ENCODE measurements at regions not wholly inside any gene's neighbourhood (a gene's known extent, or its start where the extent isn't known, plus 50 kb on each side); places are given as distances from the start of the nearest gene placed in this dataset.

GRCh38 chr5:98482321-98483300, 290.9 kb upstream of the RGMB start:
- no peak overlapping the region for H3K27ac Mint-ChIP-seq
- no peak for DNase-seq
- ChIA-PET CTCF (ENCODE audit: partially characterized antibody) (no interaction called here), POLR2A (ENCODE audit: partially characterized antibody) (no interaction called here)
- H3K4me1 Mint-ChIP-seq = peaks cover 0 to under 1% (median 0%) of the 10 kb centered on the region in 4 donors
- no peak overlapping the region for H3K4me3 Mint-ChIP-seq
- H3K36me3 ChIP-seq (ENCODE audit: insufficient read depth, low read length) = no peaks in the 10 kb centered on the region
- H3K4me3 ChIP-seq (ENCODE audit: low read length in 2 of 2) = no peak overlapping the region
- intact Hi-C loops (cut with micrococcal nuclease) = no loop called here
- no peaks in the 10 kb centered on the region for H3K27me3 ChIP-seq (ENCODE audit: insufficient read depth, low read length)
- no peaks in the 10 kb centered on the region for H3K36me3 Mint-ChIP-seq
- peaks cover 0 to 1% of the 10 kb centered on the region in 2 donors for H3K27me3 Mint-ChIP-seq
- no peaks in the 10 kb centered on the region for H3K9me3 ChIP-seq (ENCODE audit: control insufficient read depth in 1 of 2, low read length in 2 of 2)
- H3K9me3 Mint-ChIP-seq = no peaks in the 10 kb centered on the region
- no peaks in the 10 kb centered on the region for H3K4me1 ChIP-seq (ENCODE audit: insufficient read depth, low read length)
- H3K27ac ChIP-seq (ENCODE audit: low read depth, low read length) = no peak overlapping the region

DNA sequence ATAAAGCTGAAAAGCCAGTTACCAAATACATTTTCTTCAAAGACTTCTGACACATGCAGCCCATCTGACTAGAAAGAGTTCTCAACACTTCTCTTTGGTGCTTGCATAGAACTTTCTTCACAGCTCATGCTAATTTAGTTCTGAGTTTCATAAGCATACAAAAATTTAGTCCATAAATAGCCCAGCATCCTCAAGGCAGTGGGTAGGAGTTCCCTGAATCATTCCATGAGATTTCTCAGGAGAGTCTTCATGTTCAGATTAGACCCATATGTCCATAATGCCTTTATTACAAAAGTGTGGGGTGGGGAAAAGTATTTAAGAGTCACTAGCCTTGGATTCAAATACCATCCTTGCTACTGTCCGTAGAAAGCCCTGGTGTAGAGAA, 290.2 kb upstream of the RGMB start:
- ChIA-PET POLR2A (ENCODE audit: partially characterized antibody) (no interaction called here), CTCF (ENCODE audit: partially characterized antibody) (no interaction called here)
- H3K9me3 Mint-ChIP-seq = no peaks in the 10 kb centered on the region
- H3K27ac Mint-ChIP-seq = no peak overlapping the region
- no peaks in the 10 kb centered on the region for H3K9me3 ChIP-seq (ENCODE audit: control insufficient read depth in 1 of 2, low read length in 2 of 2)
- no peaks in the 10 kb centered on the region for H3K4me1 ChIP-seq (ENCODE audit: insufficient read depth, low read length)
- peaks cover 0 to 1% of the 10 kb centered on the region in 2 donors for H3K27me3 Mint-ChIP-seq
- H3K27me3 ChIP-seq (ENCODE audit: insufficient read depth, low read length) = no peaks in the 10 kb centered on the region
- no peak overlapping the region for H3K4me3 Mint-ChIP-seq
- H3K27ac ChIP-seq (ENCODE audit: low read depth, low read length) = no peak overlapping the region
- DNase-seq = no peak
- no peaks in the 10 kb centered on the region for H3K36me3 ChIP-seq (ENCODE audit: insufficient read depth, low read length)
- no peak overlapping the region for H3K4me3 ChIP-seq (ENCODE audit: low read length in 2 of 2)
- no peaks in the 10 kb centered on the region for H3K36me3 Mint-ChIP-seq
- no peaks in the 10 kb centered on the region for H3K4me1 Mint-ChIP-seq
- intact Hi-C loops (cut with micrococcal nuclease) = no loop called here

DNA sequence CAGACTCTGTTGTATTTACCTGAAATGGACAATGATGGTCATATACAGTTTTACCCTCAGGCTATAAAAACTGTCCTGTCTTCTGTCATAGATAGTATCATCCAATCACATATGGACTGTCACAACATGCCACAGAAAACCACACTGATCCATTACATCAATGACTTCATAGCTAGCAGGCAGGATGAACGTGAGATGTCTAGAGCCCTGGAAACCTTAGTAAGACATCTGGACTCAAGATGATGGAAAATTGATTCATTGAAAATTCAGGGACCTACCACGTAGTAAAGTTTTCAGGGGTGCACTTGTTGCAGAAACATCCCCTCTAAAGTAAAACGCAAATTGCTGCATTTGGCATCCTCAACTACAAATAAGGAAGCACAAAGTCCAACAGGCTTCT, 284.4 kb upstream of the RGMB start:
- intact Hi-C loops (cut with micrococcal nuclease) = no loop called here
- Mint-ChIP-seq H3K27me3 (no peaks in the 10 kb centered on the region), H3K27ac (no peak overlapping the region), H3K4me3 (no peak overlapping the region), H3K36me3 (no peaks in the 10 kb centered on the region), H3K9me3 (peaks cover 0 to 17% (median 10%) of the 10 kb centered on the region in 8 donors), H3K4me1 (peaks cover 0 to 9% (median 4%) of the 10 kb centered on the region in 4 donors)
- Histone ChIP-seq H3K9me3 (ENCODE audit: control insufficient read depth in 1 of 2, low read length in 2 of 2) (no peaks in the 10 kb centered on the region), H3K36me3 (ENCODE audit: insufficient read depth, low read length) (no peaks in the 10 kb centered on the region), H3K27me3 (ENCODE audit: insufficient read depth, low read length) (no peaks in the 10 kb centered on the region), H3K27ac (ENCODE audit: low read depth, low read length) (no peak overlapping the region), H3K4me3 (ENCODE audit: low read length in 2 of 2) (no peak overlapping the region), H3K4me1 (ENCODE audit: insufficient read depth, low read length) (no peaks in the 10 kb centered on the region)
- ChIA-PET POLR2A (ENCODE audit: partially characterized antibody) (no interaction called here), CTCF (ENCODE audit: partially characterized antibody) (no interaction called here)
- no peak for DNase-seq

- H3K4me1 Mint-ChIP-seq = peaks cover 0 to 16% (median 4%) of the 10 kb centered on the region in 4 donors
- ChIA-PET POLR2A (ENCODE audit: partially characterized antibody) (no interaction called here), CTCF (ENCODE audit: partially characterized antibody) (no interaction called here)
- no peak overlapping the region for H3K4me3 Mint-ChIP-seq
- H3K27ac Mint-ChIP-seq = no peak overlapping the region
- intact Hi-C loops (cut with micrococcal nuclease) = no loop called here
- H3K9me3 Mint-ChIP-seq = peaks cover 2 to 18% (median 12%) of the 10 kb centered on the region in 8 donors
- H3K4me3 ChIP-seq (ENCODE audit: low read length in 2 of 2) = no peak overlapping the region
- H3K27me3 Mint-ChIP-seq = no peaks in the 10 kb centered on the region
- no peaks in the 10 kb centered on the region for H3K36me3 ChIP-seq (ENCODE audit: insufficient read depth, low read length)
- H3K36me3 Mint-ChIP-seq = no peaks in the 10 kb centered on the region
- H3K27ac ChIP-seq (ENCODE audit: low read depth, low read length) = no peak overlapping the region
- H3K4me1 ChIP-seq (ENCODE audit: insufficient read depth, low read length) = no peaks in the 10 kb centered on the region
- H3K27me3 ChIP-seq (ENCODE audit: insufficient read depth, low read length) = no peaks in the 10 kb centered on the region
- no peak for DNase-seq
- no peaks in the 10 kb centered on the region for H3K9me3 ChIP-seq (ENCODE audit: control insufficient read depth in 1 of 2, low read length in 2 of 2)
These were observed 283.1 kb upstream of the RGMB start for GRCh38 chr5:98490348-98490747.

DNA sequence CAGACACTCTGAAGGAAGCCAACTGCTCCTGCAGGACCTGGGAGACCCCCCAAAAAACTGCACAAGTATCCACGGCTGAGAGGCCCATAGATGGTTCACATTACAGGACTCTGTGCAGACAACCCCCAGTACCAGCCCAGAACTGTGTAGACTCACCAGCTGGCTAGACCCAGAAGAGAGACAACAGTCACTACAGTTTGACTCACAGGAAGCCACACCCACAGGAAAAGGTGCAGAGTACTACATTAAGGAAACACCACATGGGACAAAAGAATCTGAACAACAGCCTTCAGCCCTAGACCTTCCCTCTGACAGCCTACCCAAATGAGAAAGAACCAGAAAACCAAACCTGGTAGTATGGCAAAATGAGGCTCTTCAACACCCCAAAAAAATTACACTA, 281.2 kb upstream of the RGMB start:
- H3K4me1 Mint-ChIP-seq = peaks cover 0 to 16% (median 4%) of the 10 kb centered on the region in 4 donors
- ChIA-PET POLR2A (ENCODE audit: partially characterized antibody) (no interaction called here), CTCF (ENCODE audit: partially characterized antibody) (no interaction called here)
- peak overlapping the region in 3 of 8 donors; percentile 8 to 46 (median 29) for H3K4me3 Mint-ChIP-seq
- Histone ChIP-seq H3K36me3 (ENCODE audit: insufficient read depth, low read length) (no peaks in the 10 kb centered on the region), H3K27ac (ENCODE audit: low read depth, low read length) (no peak overlapping the region), H3K4me3 (ENCODE audit: low read length in 2 of 2) (no peak overlapping the region), H3K4me1 (ENCODE audit: insufficient read depth, low read length) (no peaks in the 10 kb centered on the region), H3K27me3 (ENCODE audit: insufficient read depth, low read length) (no peaks in the 10 kb centered on the region), H3K9me3 (ENCODE audit: control insufficient read depth in 1 of 2, low read length in 2 of 2) (no peaks in the 10 kb centered on the region)
- peaks cover 2 to 18% (median 12%) of the 10 kb centered on the region in 8 donors for H3K9me3 Mint-ChIP-seq
- H3K27me3 Mint-ChIP-seq = no peaks in the 10 kb centered on the region
- peak overlapping the region in 1 of 7 donors; percentile 3 for H3K27ac Mint-ChIP-seq
- no peaks in the 10 kb centered on the region for H3K36me3 Mint-ChIP-seq
- intact Hi-C loops (cut with micrococcal nuclease) = no loop called here
- DNase-seq = peak in 1 of 5 donors; percentile 4

DNA sequence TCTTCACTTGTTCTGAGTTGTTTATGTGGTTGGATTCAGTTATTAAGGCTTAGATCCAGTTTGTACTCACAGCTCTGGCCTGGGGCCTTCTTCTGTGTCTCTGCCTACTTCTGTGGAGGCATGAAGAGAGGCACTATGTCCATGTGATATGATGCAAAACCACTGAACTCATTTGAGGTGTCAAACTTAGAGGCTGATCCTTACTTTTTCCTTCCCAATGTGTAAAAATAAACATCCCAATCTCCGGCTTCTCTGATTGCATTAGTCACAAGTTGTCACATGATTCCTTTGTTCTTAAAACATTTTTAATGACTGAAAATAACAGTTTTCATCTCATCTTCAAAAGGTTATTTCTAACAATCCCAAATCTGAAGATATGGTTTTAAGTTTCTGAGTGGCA, 276.0 kb upstream of the RGMB start:
- Mint-ChIP-seq H3K36me3 (no peaks in the 10 kb centered on the region), H3K27ac (peak overlapping the region in 1 of 7 donors; percentile 14), H3K4me3 (no peak overlapping the region), H3K27me3 (peaks cover 0 to 1% of the 10 kb centered on the region in 2 donors), H3K9me3 (peaks cover 2 to 15% (median 10%) of the 10 kb centered on the region in 8 donors), H3K4me1 (peaks cover 0 to 13% (median 2%) of the 10 kb centered on the region in 4 donors)
- Histone ChIP-seq H3K27me3 (ENCODE audit: insufficient read depth, low read length) (no peaks in the 10 kb centered on the region), H3K4me1 (ENCODE audit: insufficient read depth, low read length) (no peaks in the 10 kb centered on the region), H3K27ac (ENCODE audit: low read depth, low read length) (no peak overlapping the region), H3K36me3 (ENCODE audit: insufficient read depth, low read length) (no peaks in the 10 kb centered on the region), H3K9me3 (ENCODE audit: control insufficient read depth in 1 of 2, low read length in 2 of 2) (no peaks in the 10 kb centered on the region), H3K4me3 (ENCODE audit: low read length in 2 of 2) (no peak overlapping the region)
- no peak for DNase-seq
- POLR2A ChIA-PET (ENCODE audit: partially characterized antibody) = no interaction called here
- CTCF ChIA-PET (ENCODE audit: partially characterized antibody) = interaction anchor here (1.2 kb wide), 1 partner anchor 14 kb away, joined by 3 read pairs; no protein-coding TSS in a partner anchor
- intact Hi-C loops (cut with micrococcal nuclease) = no loop called here

GRCh38 chr5:98498028-98498427, 275.4 kb upstream of the RGMB start:
- Mint-ChIP-seq H3K36me3 (no peaks in the 10 kb centered on the region), H3K9me3 (peaks cover 2 to 11% (median 7%) of the 10 kb centered on the region in 8 donors), H3K27ac (no peak overlapping the region), H3K4me3 (no peak overlapping the region), H3K27me3 (peaks cover 0 to 1% of the 10 kb centered on the region in 2 donors), H3K4me1 (peaks cover 0 to 11% (median under 1%) of the 10 kb centered on the region in 4 donors)
- Histone ChIP-seq H3K4me3 (ENCODE audit: low read length in 2 of 2) (no peak overlapping the region), H3K36me3 (ENCODE audit: insufficient read depth, low read length) (no peaks in the 10 kb centered on the region), H3K9me3 (ENCODE audit: control insufficient read depth in 1 of 2, low read length in 2 of 2) (no peaks in the 10 kb centered on the region), H3K27me3 (ENCODE audit: insufficient read depth, low read length) (no peaks in the 10 kb centered on the region), H3K4me1 (ENCODE audit: insufficient read depth, low read length) (no peaks in the 10 kb centered on the region), H3K27ac (ENCODE audit: low read depth, low read length) (no peak overlapping the region)
- intact Hi-C loops (cut with micrococcal nuclease) = no loop called here
- CTCF ChIA-PET (ENCODE audit: partially characterized antibody) = interaction anchor here (1.2 kb wide), 1 partner anchor 13 kb away, joined by 3 read pairs; no protein-coding TSS in a partner anchor
- DNase-seq = no peak
- POLR2A ChIA-PET (ENCODE audit: partially characterized antibody) = no interaction called here
